HG03432 (cell line): ENCODE measurements at regions not wholly inside any gene's neighbourhood (a gene's known extent, or its start where the extent isn't known, plus 50 kb on each side); places are given as distances from the start of the nearest gene placed in this dataset.

Source experiments
- ATAC-seq: cut with Tn5 transposase; IDR thresholded peaks from one replicate; pipeline ENCODE4 v1.9.1; 2021; ENCODE audit warnings: mild to moderate bottlenecking, moderate library complexity; ENCODE audit not compliant: unreplicated experiment

- ATAC-seq, result no peak
Observed at GRCh38 chr5:68529581-68529980, 314.0 kb downstream of the PIK3R1 start.

GRCh38 chr5:68531970-68532369, 316.4 kb downstream of the PIK3R1 start:
- ATAC-seq, result no peak

DNA sequence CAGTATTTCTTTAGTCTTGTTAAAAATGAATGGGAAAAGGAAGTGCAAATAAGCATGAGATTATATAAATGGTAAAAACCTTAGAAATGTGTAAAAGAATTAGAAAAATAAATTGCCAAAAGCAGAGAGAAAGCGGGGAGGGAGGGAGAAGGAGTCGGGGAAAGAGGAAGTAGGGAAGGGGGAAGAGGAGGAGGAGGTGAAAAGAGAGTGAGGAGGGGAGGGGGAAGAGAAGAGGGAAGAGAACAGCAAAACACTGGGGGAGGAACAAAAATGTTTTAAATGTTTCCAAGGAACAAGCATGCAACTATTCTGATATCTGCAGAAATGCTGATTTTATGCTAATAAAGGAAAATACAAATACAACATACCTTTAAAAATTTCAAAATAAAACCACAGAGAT, 317.5 kb downstream of the PIK3R1 start:
- no peak for ATAC-seq

DNA sequence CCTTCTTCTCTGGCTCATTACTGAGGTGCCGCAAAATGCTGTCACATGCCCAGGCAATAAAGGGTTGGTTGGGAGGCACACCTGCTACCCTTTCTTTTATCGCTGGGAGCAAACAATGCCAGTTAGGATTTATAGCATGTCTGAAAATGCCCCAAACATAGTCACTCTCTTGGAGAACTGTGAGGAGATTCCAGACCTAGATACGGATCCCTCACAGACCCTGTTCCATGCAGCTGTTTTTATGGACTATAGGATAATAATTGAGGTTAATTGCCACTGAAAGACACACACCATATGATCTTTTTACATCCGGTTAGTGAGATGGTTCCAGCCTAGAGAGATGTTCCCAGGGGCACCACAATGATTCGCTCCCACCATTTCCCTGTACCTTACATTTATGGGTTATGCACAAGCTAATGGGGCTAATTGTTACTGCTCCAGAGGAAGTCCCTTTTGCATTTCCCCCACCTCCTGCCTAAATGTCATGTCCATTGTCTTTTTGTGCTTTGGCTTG, 318.1 kb downstream of the PIK3R1 start:
- no peak for ATAC-seq

DNA sequence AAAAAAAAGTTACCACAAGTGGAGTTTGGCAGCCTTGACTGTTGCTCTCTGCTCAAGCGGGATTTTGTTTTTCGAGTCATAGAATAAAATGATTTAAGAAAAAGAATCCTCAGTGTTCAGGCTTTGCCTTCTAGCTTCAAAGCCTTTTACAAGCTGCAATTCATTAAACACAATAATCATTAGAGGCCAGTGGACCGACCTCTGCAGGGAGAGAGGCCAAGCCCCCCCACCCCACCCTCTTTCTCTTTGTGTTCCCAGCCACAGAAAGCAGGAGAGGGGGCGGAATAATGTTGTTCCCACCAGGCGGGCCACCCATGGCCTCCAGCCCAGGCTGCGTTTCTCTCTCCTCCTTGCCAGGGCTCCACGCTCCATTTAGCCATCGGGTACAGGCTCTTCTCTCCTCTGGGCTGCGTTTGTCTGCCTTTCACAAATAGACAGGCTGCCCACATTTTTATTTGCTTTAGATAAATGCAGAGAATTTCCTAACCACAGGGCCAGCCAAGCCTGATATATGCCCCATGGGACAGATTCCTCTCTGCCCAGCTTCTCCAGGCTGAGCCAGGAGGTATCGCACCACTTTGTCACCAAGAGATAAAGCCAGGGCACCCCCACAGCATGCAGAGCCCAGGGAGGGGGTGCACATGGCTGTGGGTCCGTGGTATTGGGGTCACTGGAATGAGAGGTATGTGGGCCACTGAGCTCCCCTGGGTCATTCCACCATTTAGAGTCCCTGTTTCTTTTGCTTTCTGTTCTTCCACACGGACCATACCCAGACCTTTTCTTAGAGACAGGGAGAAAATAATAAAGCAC, 318.8 kb downstream of the PIK3R1 start:
- ATAC-seq, result no peak

GRCh38 chr5:68534956-68535520, 319.5 kb downstream of the PIK3R1 start:
- no peak for ATAC-seq

DNA sequence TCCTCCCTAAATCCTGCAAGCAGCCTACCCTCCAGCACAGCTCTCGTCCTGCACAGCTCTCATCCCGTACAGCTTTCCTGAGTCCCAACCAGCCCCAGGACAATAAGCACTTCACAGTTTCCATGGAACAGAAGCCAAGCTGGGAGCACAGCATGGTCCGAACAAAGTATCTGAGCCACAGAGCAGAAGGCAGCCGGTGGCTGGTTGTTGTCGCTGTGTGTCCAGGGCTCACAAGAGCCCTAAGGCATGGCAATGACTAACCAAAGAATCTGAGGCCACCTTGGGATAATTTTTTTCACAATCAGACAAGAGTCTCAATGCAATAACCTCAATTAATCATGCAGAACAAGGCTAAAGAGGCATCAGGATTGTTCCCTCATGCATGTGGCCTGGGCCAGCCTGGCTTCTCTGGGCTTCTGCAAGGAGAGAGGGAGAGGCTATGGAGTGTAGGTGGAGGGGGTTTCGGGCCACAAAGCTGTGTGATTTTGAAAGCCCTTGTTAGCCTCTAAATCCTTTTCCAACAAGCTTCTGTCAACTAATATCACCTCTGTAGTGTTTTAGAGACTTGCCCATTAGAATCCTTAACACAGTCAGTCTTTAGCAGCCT, 323.4 kb downstream of the PIK3R1 start:
- ATAC-seq, result no peak

- ATAC-seq, result no peak
Observed at GRCh38 chr5:68540798-68541590, 325.4 kb downstream of the PIK3R1 start.

- ATAC-seq, result no peak
Observed at GRCh38 chr5:68542207-68542606, 326.7 kb downstream of the PIK3R1 start.

DNA sequence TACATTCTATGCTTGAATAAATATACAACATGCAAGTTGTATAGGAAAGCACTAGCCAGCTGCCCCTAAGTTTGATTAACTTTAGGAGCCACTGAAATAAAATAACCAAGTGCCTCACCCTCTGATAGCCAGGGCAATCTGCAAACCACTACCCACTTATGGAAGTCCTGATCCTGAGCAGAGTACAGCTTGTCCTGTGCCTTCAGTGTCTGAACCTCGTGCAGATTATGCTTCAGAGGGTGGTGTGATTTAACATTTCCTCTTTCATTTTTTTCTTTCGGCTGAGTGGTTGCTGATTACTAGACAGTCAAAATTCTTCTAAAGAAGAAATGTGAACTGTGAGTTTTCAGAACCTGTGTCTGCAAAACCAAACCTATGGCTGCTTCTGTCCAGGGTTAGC, 327.7 kb downstream of the PIK3R1 start:
- no peak for ATAC-seq

DNA sequence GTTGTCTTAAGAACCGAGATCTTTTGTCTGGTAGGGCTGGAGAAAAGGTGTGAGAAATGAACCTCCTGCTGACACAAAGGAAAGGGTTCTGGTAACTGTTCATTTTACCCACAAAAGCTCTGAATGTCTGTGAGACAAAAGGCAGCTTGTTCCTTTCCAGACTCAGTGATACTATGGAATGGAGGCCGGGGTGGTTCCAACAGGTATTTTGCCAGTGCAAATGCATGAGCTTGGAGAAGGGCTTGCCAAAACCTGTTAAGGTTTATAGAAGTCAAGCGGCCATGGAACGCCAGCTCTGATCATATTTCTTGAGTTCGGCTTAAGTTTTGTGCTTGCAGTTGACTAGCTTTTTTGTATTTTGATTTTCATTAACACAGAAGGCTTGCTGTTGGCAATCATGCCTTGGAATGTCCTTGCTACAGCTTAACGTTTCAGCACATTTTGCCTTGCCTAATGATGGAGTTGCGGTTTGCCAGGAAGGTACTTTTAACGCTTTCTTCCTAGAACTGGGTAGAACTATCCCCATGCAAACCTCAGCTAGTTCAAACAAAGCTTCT, 328.6 kb downstream of the PIK3R1 start:
- no peak for ATAC-seq

DNA sequence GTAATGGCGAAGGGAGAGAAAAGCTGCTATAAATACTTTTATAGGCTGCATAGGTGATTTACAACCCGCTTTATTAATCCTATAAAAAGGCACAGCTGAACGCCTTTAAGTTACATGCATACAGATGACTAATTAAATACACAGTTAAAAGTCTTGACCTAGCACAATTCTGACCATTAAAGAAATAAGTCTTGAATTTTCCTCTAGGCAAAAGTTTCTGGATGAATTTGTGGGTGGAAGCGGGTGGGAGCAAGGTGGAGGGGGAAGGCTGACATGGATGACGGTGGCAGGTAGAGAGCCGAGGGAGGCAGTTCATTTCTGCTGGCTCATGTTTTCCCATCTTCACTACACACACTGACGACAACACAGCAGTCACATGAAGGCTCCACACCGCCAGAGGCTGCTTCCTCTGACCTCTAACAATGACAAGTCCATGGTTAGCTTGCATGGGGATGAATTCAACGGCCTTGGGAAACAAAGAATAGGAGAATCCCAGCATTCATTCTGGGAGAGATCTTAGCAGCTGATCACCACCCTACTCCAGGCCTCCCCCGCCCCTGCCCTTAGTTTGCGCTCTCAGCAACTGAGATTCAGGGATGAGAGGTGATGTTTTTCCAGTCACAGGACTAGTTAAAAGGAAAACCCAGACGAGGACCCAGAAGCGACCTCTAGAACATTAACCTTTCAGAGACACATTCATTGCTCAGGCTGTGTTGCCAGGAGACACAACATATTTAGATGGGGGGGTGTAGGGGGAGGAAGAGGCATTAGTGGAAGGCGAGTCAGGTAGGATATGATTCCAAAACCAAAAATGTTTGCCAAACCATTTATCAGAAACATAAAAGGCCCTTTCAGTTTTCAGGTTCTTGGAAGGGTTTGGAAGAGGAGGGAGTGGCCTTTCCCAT, 329.3 kb downstream of the PIK3R1 start:
- ATAC-seq, result no peak

- ATAC-seq, result no peak
Observed at GRCh38 chr5:68545636-68546295, 330.2 kb downstream of the PIK3R1 start.

DNA sequence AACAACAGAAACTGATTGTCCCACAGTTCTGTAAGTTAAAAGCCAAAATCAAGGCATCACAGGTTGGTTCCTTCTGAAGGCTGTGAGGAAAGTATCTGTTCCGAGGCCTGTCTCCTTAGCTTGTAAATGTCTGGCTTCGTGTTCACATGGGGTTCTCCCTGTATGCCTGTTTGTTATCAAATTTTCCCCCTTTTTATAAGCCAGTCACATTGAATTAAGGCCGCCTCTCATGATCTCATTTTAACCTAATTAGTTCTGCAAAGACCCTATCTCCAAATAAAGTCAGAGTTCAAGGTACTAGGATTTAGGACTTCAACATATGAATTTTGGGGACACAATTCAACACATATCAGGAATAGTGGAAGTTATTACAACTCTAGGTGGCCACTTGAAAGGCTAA, 331.5 kb downstream of the PIK3R1 start:
- no peak for ATAC-seq

- no peak for ATAC-seq
Observed at GRCh38 chr5:68547622-68548021, 332.1 kb downstream of the PIK3R1 start.

GRCh38 chr5:68548959-68549676, 333.6 kb downstream of the PIK3R1 start:
- no peak for ATAC-seq

- no peak for ATAC-seq
Observed at GRCh38 chr5:68550015-68550414, 334.5 kb downstream of the PIK3R1 start.

- ATAC-seq, result no peak
Observed at GRCh38 chr5:68551436-68551835, 335.9 kb downstream of the PIK3R1 start.
